ENCODE measurements at regions not wholly inside any gene's neighbourhood (a gene's known extent, or its start where the extent isn't known, plus 50 kb on each side); places are given as distances from the start of the nearest gene placed in this dataset.

GRCh38 chr5:6872441-6873160 is 159.4 kb downstream of the TENT4A start:
- no peak for DNase-seq (ENCODE audit: low spot score)

- no peak for DNase-seq (ENCODE audit: low spot score)
Observed at GRCh38 chr5:6873359-6873758, 160.1 kb downstream of the TENT4A start.

- DNase-seq (ENCODE audit: low spot score), result peak; percentile 39
Observed at GRCh38 chr5:6875376-6875775, 162.1 kb downstream of the TENT4A start.

DNA sequence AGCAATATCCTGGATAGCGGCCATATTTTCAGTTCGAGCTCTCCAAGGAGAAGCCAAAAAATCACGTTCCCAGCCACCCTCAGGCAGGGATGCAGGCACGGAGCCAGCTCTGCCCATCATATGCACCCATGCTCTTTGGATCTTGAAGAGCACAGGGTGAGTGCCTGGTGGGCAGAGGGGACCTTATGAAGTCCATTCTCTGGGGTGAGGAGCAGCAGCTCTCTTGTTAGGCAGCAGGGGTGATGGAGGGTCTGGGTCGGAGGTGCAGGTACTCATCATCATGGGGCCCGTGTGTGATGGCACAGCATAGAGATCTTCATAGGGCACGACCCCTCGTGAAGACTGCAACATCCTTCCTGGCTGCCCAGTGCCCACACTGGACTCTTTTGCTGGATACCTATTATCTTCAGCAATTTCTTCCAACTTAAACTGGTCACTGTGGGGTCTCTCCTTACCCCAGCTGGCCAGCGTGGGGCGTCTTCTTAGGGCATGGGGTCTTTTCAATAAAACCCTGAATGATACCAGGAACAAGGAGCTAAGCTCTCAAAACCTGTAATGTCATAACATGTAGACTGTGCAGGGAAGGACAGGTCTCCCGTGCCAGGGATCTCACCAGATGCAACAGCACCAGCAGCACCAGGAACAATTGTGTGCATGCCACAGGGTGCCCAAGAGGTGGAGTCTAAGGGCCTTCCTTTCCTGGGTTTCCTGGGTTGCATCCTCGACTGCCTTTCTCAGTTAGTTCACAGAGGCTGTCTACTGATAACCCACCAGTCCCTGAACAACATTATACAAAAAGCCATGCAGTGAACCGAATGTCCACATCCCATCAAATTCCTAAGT is 165.0 kb downstream of the TENT4A start:
- no peak for DNase-seq (ENCODE audit: low spot score)

- no peak for DNase-seq (ENCODE audit: low spot score)
Observed at GRCh38 chr5:6885581-6885980, 172.3 kb downstream of the TENT4A start.

GRCh38 chr5:6886866-6887265 is 173.6 kb downstream of the TENT4A start:
- DNase-seq (ENCODE audit: low spot score), result no peak

DNA sequence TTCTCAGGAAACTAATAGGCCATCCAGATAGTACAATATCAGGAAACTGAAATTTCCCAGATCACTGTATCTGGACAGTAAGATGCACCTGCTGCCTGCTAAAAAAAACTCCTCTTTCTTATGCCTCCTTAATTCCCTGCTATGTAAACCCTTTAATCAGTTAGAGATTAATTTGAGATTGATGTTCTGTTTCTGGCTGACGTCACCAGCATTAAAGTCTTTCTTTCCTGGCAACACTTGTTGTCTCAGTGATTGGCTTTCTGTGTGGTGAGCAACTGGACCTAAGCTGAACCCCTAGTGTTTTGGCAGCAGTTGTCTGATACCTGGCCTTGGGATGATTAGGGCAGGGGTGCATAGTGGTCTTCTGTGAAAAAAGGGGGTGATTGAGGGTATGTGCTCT is 175.8 kb downstream of the TENT4A start:
- no peak for DNase-seq (ENCODE audit: low spot score)

- peak; percentile 50 for DNase-seq (ENCODE audit: low spot score)
Observed at GRCh38 chr5:6899221-6899620, 186.0 kb downstream of the TENT4A start.

- DNase-seq (ENCODE audit: low spot score), result peak; percentile 58
Observed at GRCh38 chr5:6900247-6901227, 187.3 kb downstream of the TENT4A start.

DNA sequence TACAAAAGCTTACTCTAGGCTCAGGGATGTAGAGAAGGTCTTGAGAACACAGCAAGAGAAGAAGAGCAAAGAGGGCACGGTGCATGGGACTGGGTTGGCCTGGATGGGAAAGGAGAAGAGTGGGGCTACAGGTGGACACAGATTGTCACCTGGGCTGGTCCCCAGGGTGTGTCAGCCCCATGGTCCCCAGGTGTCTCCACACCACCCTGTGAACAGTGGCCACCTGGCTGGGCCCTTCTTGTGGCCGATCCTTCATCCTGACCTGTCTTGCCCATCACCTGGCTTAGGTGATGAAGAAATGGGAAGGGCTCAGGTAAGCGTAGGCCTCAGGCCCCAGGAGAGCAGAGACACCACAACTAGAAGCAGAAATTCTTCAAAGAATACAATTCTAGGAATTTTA is 188.9 kb downstream of the TENT4A start:
- no peak for DNase-seq (ENCODE audit: low spot score)

- DNase-seq (ENCODE audit: low spot score), result no peak
Observed at GRCh38 chr5:6902597-6902996, 189.4 kb downstream of the TENT4A start.

DNA sequence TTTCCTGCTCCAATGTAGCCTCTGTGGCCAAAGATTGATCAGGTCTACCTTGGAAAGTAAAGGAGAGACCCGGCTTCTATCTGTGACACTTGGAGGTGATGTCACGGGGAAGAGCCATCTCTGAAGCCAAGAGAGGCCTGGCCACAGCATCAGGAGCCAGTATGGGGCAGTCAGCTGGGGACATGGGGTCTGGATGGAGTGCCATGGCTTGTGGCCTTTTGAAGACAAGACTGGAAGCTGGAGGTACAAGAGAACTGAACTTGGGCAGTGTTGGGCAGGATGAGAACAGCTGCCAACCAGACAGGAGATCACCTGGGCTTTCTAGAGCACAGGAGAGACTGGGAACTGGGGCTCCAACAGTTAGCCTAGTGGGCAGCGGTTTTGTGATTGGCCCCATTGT is 190.7 kb downstream of the TENT4A start:
- DNase-seq (ENCODE audit: low spot score), result no peak

DNA sequence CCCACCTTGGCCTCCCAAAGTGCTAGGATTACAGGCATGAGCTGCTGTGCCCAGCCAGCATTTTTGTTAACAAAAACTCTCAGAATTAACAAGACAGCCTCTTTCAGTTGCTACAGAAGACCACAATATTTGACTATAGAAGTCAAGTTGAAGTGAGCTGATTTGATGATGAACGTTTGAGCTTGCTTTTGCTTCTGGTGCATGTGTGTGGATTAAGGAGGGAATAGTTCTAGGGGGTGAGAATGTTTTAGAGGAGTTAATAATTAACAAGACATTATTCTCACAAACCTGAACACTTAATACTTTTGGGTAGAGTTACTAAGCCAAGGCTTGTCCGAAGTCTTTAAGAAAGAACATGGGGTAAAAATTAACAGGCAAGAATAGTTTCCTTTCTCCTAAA is 191.6 kb downstream of the TENT4A start:
- peak; percentile 9 for DNase-seq (ENCODE audit: low spot score)

DNA sequence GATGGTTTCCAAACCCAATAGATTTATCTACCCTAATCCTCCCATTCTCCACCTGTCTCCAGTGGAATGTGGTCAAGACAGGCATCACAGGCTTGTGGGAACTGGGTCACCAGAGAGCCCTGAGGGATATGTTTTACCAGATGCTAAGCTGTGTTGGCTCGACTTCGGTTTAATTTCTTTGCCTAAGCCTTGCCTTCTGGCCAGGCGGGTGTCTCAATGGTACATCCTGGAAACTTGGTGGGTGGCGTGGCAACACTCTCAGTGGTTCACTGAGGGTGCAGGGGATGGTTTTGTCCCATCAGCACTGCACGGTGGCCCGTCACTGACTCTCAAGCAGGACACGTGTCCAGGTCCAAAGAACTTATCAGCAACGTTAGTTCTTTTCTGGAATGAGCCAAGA is 192.2 kb downstream of the TENT4A start:
- DNase-seq (ENCODE audit: low spot score), result no peak

GRCh38 chr5:6905883-6906282 is 192.7 kb downstream of the TENT4A start:
- DNase-seq (ENCODE audit: low spot score), result peak; percentile 39

GRCh38 chr5:6907320-6907918 is 194.2 kb downstream of the TENT4A start:
- DNase-seq (ENCODE audit: low spot score), result no peak

GRCh38 chr5:6909901-6910300 is 196.7 kb downstream of the TENT4A start:
- DNase-seq (ENCODE audit: low spot score), result no peak

- peak; percentile 10 for DNase-seq (ENCODE audit: low spot score)
Observed at GRCh38 chr5:6910950-6911349, 197.7 kb downstream of the TENT4A start.

DNA sequence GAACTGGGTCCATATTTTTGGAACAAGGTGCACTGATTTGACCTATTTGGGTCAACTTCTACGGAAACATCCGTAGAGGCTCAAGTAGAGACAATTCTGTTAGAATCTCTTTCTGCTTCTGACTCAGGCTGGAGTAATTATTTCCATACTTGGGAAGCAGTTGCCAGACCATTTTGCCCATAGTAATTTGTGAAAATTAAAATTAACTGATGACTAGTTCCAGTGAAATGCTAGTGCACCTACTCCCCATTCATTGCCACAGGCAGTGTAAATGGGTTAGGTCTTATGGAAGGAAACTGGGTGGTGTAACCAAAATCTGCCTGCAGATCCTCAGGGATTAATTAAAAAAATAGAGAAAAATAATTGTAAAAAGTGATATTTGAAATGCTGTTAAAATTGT is 201.1 kb downstream of the TENT4A start:
- no peak for DNase-seq (ENCODE audit: low spot score)

GRCh38 chr5:6915574-6915973 is 202.3 kb downstream of the TENT4A start:
- no peak for DNase-seq (ENCODE audit: low spot score)

GRCh38 chr5:6918255-6918654 is 205.0 kb downstream of the TENT4A start:
- DNase-seq (ENCODE audit: low spot score), result no peak
